ENCODE measurements at regions not wholly inside any gene's neighbourhood (a gene's known extent, or its start where the extent isn't known, plus 50 kb on each side); places are given as distances from the start of the nearest gene placed in this dataset.

DNA sequence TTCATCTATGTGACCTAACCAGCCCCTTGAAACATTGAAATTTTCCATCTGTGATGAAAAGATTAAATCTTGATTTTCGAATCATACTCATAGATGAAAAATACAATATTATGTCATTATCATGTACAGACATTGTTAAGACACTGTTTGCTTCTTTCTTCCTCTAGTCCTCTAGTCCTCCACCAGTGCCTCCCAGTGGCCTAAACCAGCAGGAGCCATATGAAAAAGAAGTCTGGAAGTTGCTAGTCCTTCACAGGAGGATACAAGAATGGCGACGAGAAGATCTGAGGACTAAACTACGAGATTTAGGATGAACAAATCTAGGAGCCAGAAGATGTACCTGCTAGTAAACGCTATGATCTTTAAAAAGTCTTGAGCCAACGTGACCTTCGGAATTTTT, 134.1 kb downstream of the SLC17A6 start:
- H3K9me3 ChIP-seq: no peaks in the 10 kb centered on the region
- H3K27me3 ChIP-seq: no peaks in the 10 kb centered on the region
- DNase-seq (no peak), ATAC-seq (no peak)
- H3K4me1 ChIP-seq: no peaks in the 10 kb centered on the region
- WGBS, 4 donors: 75 to 81% (median 80%) methylated on average over 7 of the region's 7 CpGs
- H3K36me3 ChIP-seq: no peaks in the 10 kb centered on the region
- TF ChIP-seq, protein P1, sequence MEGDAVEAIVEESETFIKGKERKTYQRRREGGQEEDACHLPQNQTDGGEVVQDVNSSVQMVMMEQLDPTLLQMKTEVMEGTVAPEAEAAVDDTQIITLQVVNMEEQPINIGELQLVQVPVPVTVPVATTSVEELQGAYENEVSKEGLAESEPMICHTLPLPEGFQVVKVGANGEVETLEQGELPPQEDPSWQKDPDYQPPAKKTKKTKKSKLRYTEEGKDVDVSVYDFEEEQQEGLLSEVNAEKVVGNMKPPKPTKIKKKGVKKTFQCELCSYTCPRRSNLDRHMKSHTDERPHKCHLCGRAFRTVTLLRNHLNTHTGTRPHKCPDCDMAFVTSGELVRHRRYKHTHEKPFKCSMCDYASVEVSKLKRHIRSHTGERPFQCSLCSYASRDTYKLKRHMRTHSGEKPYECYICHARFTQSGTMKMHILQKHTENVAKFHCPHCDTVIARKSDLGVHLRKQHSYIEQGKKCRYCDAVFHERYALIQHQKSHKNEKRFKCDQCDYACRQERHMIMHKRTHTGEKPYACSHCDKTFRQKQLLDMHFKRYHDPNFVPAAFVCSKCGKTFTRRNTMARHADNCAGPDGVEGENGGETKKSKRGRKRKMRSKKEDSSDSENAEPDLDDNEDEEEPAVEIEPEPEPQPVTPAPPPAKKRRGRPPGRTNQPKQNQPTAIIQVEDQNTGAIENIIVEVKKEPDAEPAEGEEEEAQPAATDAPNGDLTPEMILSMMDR (IDR thresholded peaks at IDR 0.05): no peak
- TF ChIP-seq POLR2A (IDR thresholded peaks at IDR 0.05): no peak
- no peak overlapping the region for H3K27ac ChIP-seq
- intact Hi-C loops (cut with DNase I): no loop called here
- no peak overlapping the region for H3K4me3 ChIP-seq

- TF ChIP-seq, protein P1 (IDR thresholded peaks at IDR 0.05): no peak
- no peak for TF ChIP-seq POLR2A (IDR thresholded peaks at IDR 0.05)
- intact Hi-C loops (cut with DNase I): no loop called here
- no peaks in the 10 kb centered on the region for H3K4me1 ChIP-seq
- H3K27me3 ChIP-seq: no peaks in the 10 kb centered on the region
- no peak for ATAC-seq
- H3K36me3 ChIP-seq: no peaks in the 10 kb centered on the region
- H3K4me3 ChIP-seq: no peak overlapping the region
- no peak for DNase-seq
- 67 to 83% (median 75%) methylated on average over 2 of the region's 2 CpGs for WGBS, 4 donors
- no peak overlapping the region for H3K27ac ChIP-seq
- H3K9me3 ChIP-seq: no peaks in the 10 kb centered on the region
Observed at GRCh38 chr11:22471385-22471784, 133.2 kb downstream of the SLC17A6 start.

DNA sequence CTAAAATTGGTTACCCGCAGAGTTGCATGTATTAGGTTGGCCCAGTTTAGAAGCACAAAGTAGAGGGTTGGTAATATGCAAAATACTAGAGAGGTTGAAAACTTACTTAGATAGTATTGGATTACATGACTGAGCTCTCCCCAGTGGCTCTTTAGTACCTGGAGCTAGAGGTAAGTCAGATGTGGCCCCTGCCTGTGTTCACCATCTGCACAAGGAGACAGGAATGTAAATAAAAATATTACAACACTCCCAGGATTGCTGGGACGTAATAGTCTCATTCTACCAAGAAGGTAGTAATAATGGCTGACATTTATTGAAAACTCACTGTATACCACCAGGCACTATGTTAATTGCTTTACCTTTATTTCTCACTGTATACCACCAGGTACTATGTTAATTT, 129.6 kb downstream of the SLC17A6 start:
- ATAC-seq: no peak

GRCh38 chr11:22467248-22467647, 129.1 kb downstream of the SLC17A6 start:
- 71 to 83% (median 77%) methylated on average over 2 of the region's 2 CpGs for WGBS, 4 donors
- Histone ChIP-seq H3K27me3 (no peaks in the 10 kb centered on the region), H3K4me3 (no peak overlapping the region), H3K36me3 (no peaks in the 10 kb centered on the region), H3K9me3 (no peaks in the 10 kb centered on the region), H3K27ac (no peak overlapping the region), H3K4me1 (no peaks in the 10 kb centered on the region)
- ATAC-seq (no peak), DNase-seq (no peak)
- TF ChIP-seq, protein P1 (IDR thresholded peaks at IDR 0.05): no peak
- no peak for TF ChIP-seq POLR2A (IDR thresholded peaks at IDR 0.05)
- intact Hi-C loops (cut with DNase I): no loop called here

More for the DNA sequence above, 129.6 kb downstream of the SLC17A6 start:
- Histone ChIP-seq H3K4me1 (no peaks in the 10 kb centered on the region), H3K4me3 (no peak overlapping the region), H3K9me3 (no peaks in the 10 kb centered on the region), H3K27ac (no peak overlapping the region), H3K27me3 (no peaks in the 10 kb centered on the region), H3K36me3 (no peaks in the 10 kb centered on the region)
- intact Hi-C loops (cut with DNase I): no loop called here
- 94 to 98% (median 97%) methylated on average over 2 of the region's 2 CpGs for WGBS, 4 donors
- TF ChIP-seq, protein P1 (IDR thresholded peaks at IDR 0.05): no peak
- no peak for TF ChIP-seq POLR2A (IDR thresholded peaks at IDR 0.05)
- no peak for DNase-seq
